Bronchial epithelial cell (primary cell): ENCODE measurements at regions not wholly inside any gene's neighbourhood (a gene's known extent, or its start where the extent isn't known, plus 50 kb on each side); places are given as distances from the start of the nearest gene placed in this dataset.

ENCODE experiments used
- DNase-seq: peaks from one replicate; pipeline ENCODE4 v3.0.0-alpha.2; 2010; ENCODE audit warnings: low read depth
- FAIRE-seq: peaks from 2 replicates; lab custom pipeline; 2011; peaks lifted over from hg19 to GRCh38; lab: Jason Lieb, UNC
- H3K27me3 ChIP-seq: 2 replicates; pipeline ENCODE4 v1.5.1; 2011; ENCODE audit warnings: low read length; ENCODE audit not compliant: control insufficient read depth, insufficient read depth
- H3K36me3 ChIP-seq: 2 replicates; pipeline ENCODE4 v1.5.1; 2011; ENCODE audit warnings: low read length; ENCODE audit not compliant: control insufficient read depth, insufficient read depth
- H3K4me3 ChIP-seq: 2 replicates; pipeline ENCODE4 v1.5.1; 2011; ENCODE audit warnings: mild to moderate bottlenecking, low read depth, low read length, control low read depth
- CTCF ChIP-seq: IDR thresholded peaks from 2 replicates; pipeline ENCODE4 v1.5.1; 2011; ENCODE audit warnings: mild to moderate bottlenecking, moderate library complexity, low read length, control low read depth, inconsistent platforms; ENCODE audit not compliant: insufficient read depth, severe bottlenecking

DNA sequence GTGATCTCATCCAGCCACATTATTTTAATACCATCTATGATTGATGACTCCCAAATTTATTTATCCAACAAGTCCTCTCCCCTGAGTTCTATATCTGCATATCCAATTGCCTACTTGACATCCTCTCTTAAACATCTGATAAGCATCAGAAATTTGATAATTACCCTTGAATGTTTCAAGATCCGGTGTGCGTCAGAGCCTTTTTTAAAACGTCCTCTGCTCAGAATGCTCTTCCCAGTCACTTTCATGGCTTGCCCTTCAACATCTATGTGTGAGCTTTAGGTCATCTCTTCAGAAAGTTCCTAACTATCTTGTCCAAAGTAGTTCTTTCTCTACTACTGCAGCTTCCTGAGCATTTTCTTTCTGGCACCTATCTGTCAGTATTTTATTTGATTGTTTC is 364.3 kb downstream of the PLPP3 start:
- DNase-seq (no peak), FAIRE-seq (no peak)
- no peak for TF ChIP-seq CTCF
- Histone ChIP-seq H3K27me3 (no peaks in the 10 kb centered on the region), H3K36me3 (no peaks in the 10 kb centered on the region), H3K4me3 (no peak overlapping the region)

DNA sequence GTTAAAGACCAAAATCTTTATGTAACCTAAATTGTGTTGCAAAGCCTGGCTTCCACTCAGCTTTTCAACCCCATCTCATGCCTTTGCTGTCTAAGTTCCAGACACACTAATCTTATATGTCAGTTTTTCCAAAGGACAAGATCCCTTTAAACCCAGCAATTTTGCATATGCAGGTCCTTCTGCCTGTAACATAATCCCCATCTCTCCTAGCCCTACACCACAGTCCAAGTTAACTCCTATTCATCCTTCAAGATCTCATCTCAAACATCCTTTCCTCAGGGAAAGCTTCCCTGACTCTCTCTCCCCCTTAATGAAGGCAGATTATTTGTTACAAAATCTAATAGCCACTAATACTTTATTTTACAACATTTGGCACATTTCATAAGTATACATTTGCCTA is 366.3 kb downstream of the PLPP3 start:
- Histone ChIP-seq H3K4me3 (no peak overlapping the region), H3K36me3 (no peaks in the 10 kb centered on the region), H3K27me3 (no peaks in the 10 kb centered on the region)
- FAIRE-seq (no peak), DNase-seq (no peak)
- TF ChIP-seq CTCF, result no peak

DNA sequence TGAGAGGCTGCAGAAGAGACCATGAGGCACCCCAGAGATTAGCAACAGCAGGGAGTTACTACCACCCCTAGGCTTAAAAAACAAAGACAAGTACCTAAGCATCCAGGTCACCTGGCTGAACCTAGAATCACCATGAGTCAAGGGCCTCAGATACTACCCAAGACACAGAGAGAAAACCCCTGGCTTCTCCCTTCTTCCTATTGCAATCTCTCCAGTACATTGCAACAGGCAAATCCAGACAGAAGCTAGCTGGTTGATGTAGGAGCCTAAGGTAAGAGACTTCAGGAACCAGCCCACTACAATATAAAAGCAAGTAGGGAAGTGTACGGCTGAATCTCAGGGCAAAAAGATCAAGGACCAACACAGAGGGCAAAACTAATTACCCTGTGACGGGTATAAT is 367.2 kb downstream of the PLPP3 start:
- Histone ChIP-seq H3K4me3 (no peak overlapping the region), H3K36me3 (no peaks in the 10 kb centered on the region), H3K27me3 (no peaks in the 10 kb centered on the region)
- no peak for FAIRE-seq
- TF ChIP-seq CTCF, result no peak
- DNase-seq, result no peak

GRCh38 chr1:56206391-56206790 is 373.0 kb downstream of the PLPP3 start:
- DNase-seq, result no peak
- peaks cover 2% of the 10 kb centered on the region for H3K27me3 ChIP-seq
- no peak for FAIRE-seq
- no peak for TF ChIP-seq CTCF
- no peaks in the 10 kb centered on the region for H3K36me3 ChIP-seq
- H3K4me3 ChIP-seq, result no peak overlapping the region

GRCh38 chr1:56204206-56204605 is 375.2 kb downstream of the PLPP3 start:
- no peak for DNase-seq
- no peak for FAIRE-seq
- H3K27me3 ChIP-seq, result peaks cover 2% of the 10 kb centered on the region

More at GRCh38 chr1:56204206-56204605, 375.2 kb downstream of the PLPP3 start:
- Histone ChIP-seq H3K4me3 (no peak overlapping the region), H3K36me3 (no peaks in the 10 kb centered on the region)
- TF ChIP-seq CTCF, result no peak
